Neural progenitor cell (in vitro differentiated cells): ENCODE measurements at regions not wholly inside any gene's neighbourhood (a gene's known extent, or its start where the extent isn't known, plus 50 kb on each side); places are given as distances from the start of the nearest gene placed in this dataset.

Source experiments
- DNase-seq: peaks from one replicate; pipeline ENCODE4 v3.0.0-alpha.2; 2016; ENCODE audit warnings: low spot score
- H2AFZ ChIP-seq: fragments of 200-600 bp; sonication (generic); replicated peaks from 2 replicates; pipeline ENCODE4 v1.6.1; 2016; ENCODE audit warnings: antibody characterized with exemption
- H3F3A ChIP-seq: fragments of 200-600 bp; sonication (generic); 2 replicates; pipeline ENCODE4 v1.6.1; 2016; ENCODE audit warnings: antibody characterized with exemption, low read depth
- H3K27ac ChIP-seq: fragments of 200-600 bp; sonication (generic); 2 replicates; pipeline ENCODE4 v1.5.1; 2016; ENCODE audit warnings: mild to moderate bottlenecking
- H3K27me3 ChIP-seq: fragments of 200-600 bp; sonication (generic); 2 replicates; pipeline ENCODE4 v1.6.1; 2016; ENCODE audit warnings: mild to moderate bottlenecking, moderate library complexity
- H3K36me3 ChIP-seq: fragments of 200-600 bp; sonication (generic); 2 replicates; pipeline ENCODE4 v1.5.1; 2016
- H3K4me1 ChIP-seq: fragments of 200-600 bp; sonication (generic); 2 replicates; pipeline ENCODE4 v1.6.1; 2016; ENCODE audit warnings: mixed run types
- H3K4me2 ChIP-seq: fragments of 200-600 bp; sonication (generic); 2 replicates; pipeline ENCODE4 v1.6.1; 2016
- H3K4me3 ChIP-seq: fragments of 200-600 bp; sonication (generic); 2 replicates; pipeline ENCODE4 v1.5.1; 2016
- H3K79me2 ChIP-seq: fragments of 200-600 bp; sonication (generic); 2 replicates; pipeline ENCODE4 v1.6.1; 2016; ENCODE audit warnings: low read depth
- H3K9ac ChIP-seq: fragments of 200-600 bp; sonication (generic); 2 replicates; pipeline ENCODE4 v1.6.1; 2016
- H3K9me3 ChIP-seq: fragments of 200-600 bp; sonication (generic); 2 replicates; pipeline ENCODE4 v1.5.1; 2016; ENCODE audit warnings: low read depth
- H4K20me1 ChIP-seq: fragments of 200-600 bp; sonication (generic); 2 replicates; pipeline ENCODE4 v1.6.1; 2016; ENCODE audit warnings: low read depth
- H3K27ac Mint-ChIP-seq: 3 replicates; pipeline ENCODE4 v1.8.0; 2021; ENCODE audit warnings: mixed read lengths
- H3K27me3 Mint-ChIP-seq: 2 replicates; pipeline ENCODE4 v1.8.0; 2022; ENCODE audit warnings: low read depth, mild to moderate bottlenecking, inconsistent platforms, moderate library complexity, mixed read lengths; ENCODE audit not compliant: insufficient read depth
- H3K36me3 Mint-ChIP-seq: 3 replicates; pipeline ENCODE4 v1.8.0; 2021; ENCODE audit warnings: mixed read lengths
- H3K4me1 Mint-ChIP-seq: 3 replicates; pipeline ENCODE4 v1.8.0; 2021; ENCODE audit warnings: mixed read lengths
- H3K4me3 Mint-ChIP-seq: 3 replicates; pipeline ENCODE4 v1.8.0; 2021; ENCODE audit warnings: mild to moderate bottlenecking, moderate library complexity, mixed read lengths
- H3K9me3 Mint-ChIP-seq: 3 replicates; pipeline ENCODE4 v1.8.0; 2020; ENCODE audit warnings: mixed read lengths
- CTCF ChIP-seq: fragments of 200-600 bp; sonication (generic); IDR thresholded peaks from 2 replicates; pipeline ENCODE4 v1.5.1; 2017; ENCODE audit warnings: antibody characterized with exemption, mild to moderate bottlenecking
- EZH2 ChIP-seq: fragments of 200-600 bp; sonication (generic); IDR thresholded peaks from 2 replicates; pipeline ENCODE4 v1.6.1; 2017; ENCODE audit warnings: antibody characterized with exemption, mild to moderate bottlenecking, moderate library complexity
- EZH2phosphoT487 ChIP-seq: fragments of 200-600 bp; sonication (generic); IDR thresholded peaks from 2 replicates; pipeline ENCODE4 v1.6.1; 2017; ENCODE audit warnings: antibody characterized with exemption

- Histone ChIP-seq H3K4me1 (no peaks in the 10 kb centered on the region), H3K79me2 (no peaks in the 10 kb centered on the region), H3K4me2 (no peak overlapping the region), H3K9me3 (no peaks in the 10 kb centered on the region), H3K4me3 (no peak overlapping the region), H3K9ac (no peak overlapping the region), H4K20me1 (no peaks in the 10 kb centered on the region), H3F3A (no peaks in the 10 kb centered on the region), H3K36me3 (no peaks in the 10 kb centered on the region), H2AFZ (no peak overlapping the region), H3K27ac (no peak overlapping the region), H3K27me3 (no peaks in the 10 kb centered on the region)
- no peaks in the 10 kb centered on the region for H3K36me3 Mint-ChIP-seq
- H3K27me3 Mint-ChIP-seq, result peaks cover 2% of the 10 kb centered on the region
- DNase-seq, result no peak
- peaks cover 24% of the 10 kb centered on the region for H3K9me3 Mint-ChIP-seq
- no peak overlapping the region for H3K4me3 Mint-ChIP-seq
- H3K27ac Mint-ChIP-seq, result no peak overlapping the region
- no peak for TF ChIP-seq EZH2phosphoT487
- no peak for TF ChIP-seq EZH2
- TF ChIP-seq CTCF, result no peak
- no peaks in the 10 kb centered on the region for H3K4me1 Mint-ChIP-seq
Observed at GRCh38 chr2:175236930-175237329, 55.4 kb upstream of the ATP5MC3 start.

GRCh38 chr2:175234650-175235049, 53.1 kb upstream of the ATP5MC3 start:
- Histone ChIP-seq H3K79me2 (no peaks in the 10 kb centered on the region), H3K4me1 (no peaks in the 10 kb centered on the region), H3K9me3 (no peaks in the 10 kb centered on the region), H3K36me3 (no peaks in the 10 kb centered on the region), H3K27me3 (no peaks in the 10 kb centered on the region), H3K4me2 (no peak overlapping the region), H2AFZ (no peak overlapping the region), H3K27ac (no peak overlapping the region), H3K9ac (no peak overlapping the region), H3K4me3 (no peak overlapping the region), H3F3A (no peaks in the 10 kb centered on the region), H4K20me1 (no peaks in the 10 kb centered on the region)
- no peak for DNase-seq
- Mint-ChIP-seq H3K4me1 (no peaks in the 10 kb centered on the region), H3K9me3 (peaks cover 11% of the 10 kb centered on the region), H3K4me3 (no peak overlapping the region), H3K36me3 (no peaks in the 10 kb centered on the region), H3K27ac (no peak overlapping the region), H3K27me3 (peaks cover 6% of the 10 kb centered on the region)
- TF ChIP-seq EZH2phosphoT487, result no peak
- TF ChIP-seq EZH2, result no peak
- TF ChIP-seq CTCF, result no peak

GRCh38 chr2:175234153-175234552, 52.6 kb upstream of the ATP5MC3 start:
- peaks cover 6% of the 10 kb centered on the region for H3K27me3 Mint-ChIP-seq
- no peaks in the 10 kb centered on the region for H3K27me3 ChIP-seq
- no peak overlapping the region for H3K4me3 Mint-ChIP-seq
- H3K27ac Mint-ChIP-seq, result no peak overlapping the region
- no peak overlapping the region for H3K4me3 ChIP-seq
- no peak for DNase-seq
- H2AFZ ChIP-seq, result no peak overlapping the region
- H3K9me3 Mint-ChIP-seq, result peaks cover 6% of the 10 kb centered on the region
- no peaks in the 10 kb centered on the region for H4K20me1 ChIP-seq
- H3K9ac ChIP-seq, result no peak overlapping the region
- H3K9me3 ChIP-seq, result no peaks in the 10 kb centered on the region
- no peak overlapping the region for H3K4me2 ChIP-seq
- H3F3A ChIP-seq, result no peaks in the 10 kb centered on the region
- no peaks in the 10 kb centered on the region for H3K4me1 Mint-ChIP-seq
- no peaks in the 10 kb centered on the region for H3K36me3 Mint-ChIP-seq
- H3K27ac ChIP-seq, result no peak overlapping the region
- no peaks in the 10 kb centered on the region for H3K79me2 ChIP-seq
- TF ChIP-seq EZH2, result no peak
- TF ChIP-seq CTCF, result no peak
- no peak for TF ChIP-seq EZH2phosphoT487
- H3K36me3 ChIP-seq, result no peaks in the 10 kb centered on the region
- no peaks in the 10 kb centered on the region for H3K4me1 ChIP-seq
